Ovary (tissue), 7 donors: ENCODE measurements at regions not wholly inside any gene's neighbourhood (a gene's known extent, or its start where the extent isn't known, plus 50 kb on each side); places are given as distances from the start of the nearest gene placed in this dataset.

ENCODE experiments used
- DNase-seq, 5 donors: peaks; one replicate each; pipeline ENCODE4 v3.0.0-alpha.2; 2019 to 2020
- H3K27ac ChIP-seq, 2 donors: fragments of 200-600 bp; one replicate each; pipeline versions ENCODE4 v1.5.1 to v1.8.0; 2019 to 2022
- H3K27me3 ChIP-seq: fragments of 200-600 bp; one replicate; pipeline ENCODE4 v1.8.0; 2022
- H3K36me3 ChIP-seq: fragments of 200-600 bp; sonication (generic); one replicate; pipeline ENCODE4 v1.5.1; 2019
- H3K4me1 ChIP-seq: one replicate; pipeline ENCODE4 v1.8.1; 2013; ENCODE audit warnings: mild to moderate bottlenecking, moderate library complexity; ENCODE audit not compliant: insufficient read depth
- H3K4me3 ChIP-seq: fragments of 200-600 bp; sonication (generic); one replicate; pipeline ENCODE4 v1.5.1; 2017
- H3K9me3 ChIP-seq, 2 donors: fragments of 200-600 bp in 1 of 2; sonication (generic) in 1 of 2; one replicate each; pipeline versions ENCODE4 v1.5.1 to v1.8.1; 2013 to 2019; ENCODE audit warnings: mild to moderate bottlenecking in 1 of 2, moderate library complexity in 1 of 2
- CTCF ChIP-seq, 3 donors: fragments of 450-650 bp in 2 of 3; fragments of 200-600 bp in 1 of 3; IDR thresholded peaks; one replicate each; pipeline versions ENCODE4 v1.5.1 to v1.8.0; 2016 to 2022; ENCODE audit warnings: antibody characterized with exemption in 3 of 3, mild to moderate bottlenecking in 1 of 3
- EP300 ChIP-seq: sonication (generic); formaldehyde crosslinking; IDR thresholded peaks from one replicate; pipeline ENCODE4 v1.6.1; 2017; ENCODE audit warnings: antibody characterized with exemption
- POLR2A ChIP-seq: fragments of 450-650 bp; IDR thresholded peaks from one replicate; pipeline ENCODE4 v1.6.1; 2017; ENCODE audit warnings: antibody characterized with exemption, mild to moderate bottlenecking, moderate library complexity
- WGBS, 3 donors: extraction: QIAGEN DNeasy Blood & Tissue Kit in 1 of 3; methylation state at CpG; one replicate each; pipeline versions ENCODE4 v1.1.5 to v1.1.7; 2013 to 2017; 5-methylcytosine and 5-hydroxymethylcytosine counted together
- intact Hi-C, 4 donors: fragments of 100-400 bp; cut with DNase I; formaldehyde crosslinking; loops; one replicate each; pipeline versions ENCODE4 v1.11.0 to v1.15.1; 2022 to 2023
- donor health status: DM: no; HTN: no; CAD: no; lungs with moderate emphysema.
- donor health status: DM: no; HTN: no; CAD: no.
- donor health status: Bipolar disorder and iron deficiency.
- donor health status: DM: no; HTN: no; CAD: no.
- donor health status: DM: yes; HTN: yes; CAD: no.

DNA sequence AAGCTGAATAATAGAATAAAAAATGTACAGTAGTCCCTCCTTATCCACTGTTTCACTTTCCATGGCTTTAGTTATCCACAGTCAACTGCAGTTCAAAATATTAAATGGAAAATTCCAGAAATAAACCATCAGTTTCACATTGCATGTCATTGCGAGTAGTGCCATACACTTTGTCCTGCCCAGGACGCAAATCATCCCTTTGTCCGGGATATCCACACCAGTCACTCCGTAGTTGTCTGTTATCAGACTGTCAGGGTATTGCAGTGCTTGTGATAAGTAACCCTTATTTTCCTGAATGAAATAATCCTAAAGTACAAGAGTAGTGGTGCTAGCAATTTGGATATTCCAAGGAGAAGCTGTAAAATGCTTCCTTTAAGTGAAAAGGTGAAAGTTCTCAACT is 271.3 kb downstream of the DKK2 start:
- no peaks in the 10 kb centered on the region for H3K36me3 ChIP-seq
- TF ChIP-seq CTCF (IDR thresholded peaks at IDR 0.05) (no peak), EP300 (no peak), POLR2A (no peak)
- no peaks in the 10 kb centered on the region for H3K27me3 ChIP-seq
- 70 to 82% (median 82%) methylated on average over 4 of the region's 4 CpGs for WGBS, 3 donors
- H3K4me1 ChIP-seq, result no peaks in the 10 kb centered on the region
- H3K4me3 ChIP-seq, result no peak overlapping the region
- H3K27ac ChIP-seq, result no peak overlapping the region
- no peaks in the 10 kb centered on the region for H3K9me3 ChIP-seq
- intact Hi-C loops, result no loop called here
- no peak for DNase-seq

DNA sequence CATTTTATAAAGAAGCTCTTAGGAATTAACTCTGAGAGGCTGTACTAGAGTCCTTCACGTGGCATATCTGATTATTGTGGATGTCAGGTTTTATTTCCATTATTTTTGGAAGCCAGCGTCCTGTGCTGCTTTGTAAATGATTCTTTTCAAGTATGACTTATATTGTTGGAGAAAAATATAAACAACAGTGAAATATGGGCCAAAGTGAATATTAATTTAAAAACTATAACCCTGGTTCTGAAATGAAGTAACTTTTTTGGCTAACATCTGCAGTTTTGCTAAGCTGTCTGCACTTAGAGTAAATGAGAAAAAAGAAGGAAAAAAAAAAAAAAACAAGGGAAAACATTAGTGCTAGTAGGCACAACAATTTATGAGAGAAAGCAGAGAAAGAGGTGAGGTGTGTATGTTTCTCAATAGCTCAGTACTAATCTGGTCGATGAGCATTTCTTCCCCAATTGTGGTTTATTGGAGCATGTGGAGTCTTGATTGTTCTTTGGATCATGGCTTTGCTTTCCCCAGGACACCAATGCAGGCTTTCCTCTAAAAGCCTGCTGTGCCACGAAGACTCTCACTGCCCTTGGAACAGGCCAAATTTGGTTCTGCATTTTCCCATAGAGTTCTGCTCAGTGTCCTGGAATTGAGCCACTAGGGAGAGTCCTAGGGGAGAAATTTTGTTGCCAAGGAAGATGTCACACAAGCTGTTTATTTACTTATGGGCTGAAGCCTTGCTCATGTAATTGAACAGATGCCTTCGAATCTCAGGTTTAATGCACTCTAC is 273.3 kb downstream of the DKK2 start:
- intact Hi-C loops, result no loop called here
- no peak for DNase-seq
- H3K4me3 ChIP-seq, result no peak overlapping the region
- H3K27ac ChIP-seq, result no peak overlapping the region
- no peaks in the 10 kb centered on the region for H3K9me3 ChIP-seq
- H3K4me1 ChIP-seq, result no peaks in the 10 kb centered on the region
- no peaks in the 10 kb centered on the region for H3K36me3 ChIP-seq
- H3K27me3 ChIP-seq, result no peaks in the 10 kb centered on the region
- WGBS, 3 donors, result 33 to 40% (median 33%) methylated on average over 5 of the region's 5 CpGs
- TF ChIP-seq EP300 (no peak), POLR2A (no peak), CTCF (IDR thresholded peaks at IDR 0.05) (no peak)

GRCh38 chr4:106753426-106753825 is 282.7 kb downstream of the DKK2 start:
- no peak for DNase-seq
- Histone ChIP-seq H3K36me3 (no peaks in the 10 kb centered on the region), H3K27me3 (no peaks in the 10 kb centered on the region), H3K4me1 (no peaks in the 10 kb centered on the region), H3K9me3 (no peaks in the 10 kb centered on the region), H3K27ac (no peak overlapping the region), H3K4me3 (no peak overlapping the region)
- 32 to 36% (median 36%) methylated on average over 3 of the region's 3 CpGs for WGBS, 3 donors
- TF ChIP-seq POLR2A (no peak), CTCF (IDR thresholded peaks at IDR 0.05) (no peak), EP300 (no peak)
- intact Hi-C loops, result no loop called here

GRCh38 chr4:106746451-106746850 is 289.7 kb downstream of the DKK2 start:
- Histone ChIP-seq H3K9me3 (no peaks in the 10 kb centered on the region), H3K4me3 (no peak overlapping the region), H3K36me3 (no peaks in the 10 kb centered on the region), H3K27ac (no peak overlapping the region), H3K4me1 (no peaks in the 10 kb centered on the region), H3K27me3 (no peaks in the 10 kb centered on the region)
- TF ChIP-seq CTCF (IDR thresholded peaks at IDR 0.05) (no peak), EP300 (no peak), POLR2A (no peak)
- DNase-seq, result no peak
- intact Hi-C loops, result no loop called here
